Hepatocyte (in vitro differentiated cells): ENCODE measurements at regions not wholly inside any gene's neighbourhood (a gene's known extent, or its start where the extent isn't known, plus 50 kb on each side); places are given as distances from the start of the nearest gene placed in this dataset.

ENCODE experiments used
- EZH2 ChIP-seq: fragments of 200-600 bp; sonication (generic); IDR thresholded peaks from 2 replicates; pipeline ENCODE4 v1.6.1; 2016; ENCODE audit warnings: antibody characterized with exemption, mild to moderate bottlenecking, borderline replicate concordance
- TF ChIP-seq, protein P1 (sequence below): fragments of 200-600 bp; sonication (generic); IDR thresholded peaks from 2 replicates; pipeline ENCODE4 v1.5.1; 2016; ENCODE audit warnings: antibody characterized with exemption, mild to moderate bottlenecking; ENCODE audit not compliant: poor library complexity

DNA sequence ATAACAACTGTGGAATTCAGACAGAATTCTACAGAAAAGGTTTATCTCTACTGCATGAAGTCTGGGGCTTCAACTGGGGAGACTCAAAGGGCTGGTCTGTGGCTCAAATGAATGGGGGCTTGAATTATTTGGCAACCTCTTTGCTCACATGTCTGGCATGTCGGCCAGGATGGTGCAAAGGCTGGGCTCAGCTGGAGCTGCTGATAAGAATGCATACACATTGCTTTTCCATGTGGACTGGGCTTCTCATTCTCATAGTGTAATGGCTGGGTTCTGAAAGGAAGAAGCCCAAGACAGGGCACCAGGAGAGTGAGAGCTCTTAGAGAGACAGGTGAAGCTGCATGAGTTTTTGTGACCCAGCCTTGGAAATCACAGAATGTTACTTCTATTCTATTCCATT is 194.3 kb upstream of the SGO1 start:
- TF ChIP-seq EZH2 = no peak
- TF ChIP-seq, protein P1, sequence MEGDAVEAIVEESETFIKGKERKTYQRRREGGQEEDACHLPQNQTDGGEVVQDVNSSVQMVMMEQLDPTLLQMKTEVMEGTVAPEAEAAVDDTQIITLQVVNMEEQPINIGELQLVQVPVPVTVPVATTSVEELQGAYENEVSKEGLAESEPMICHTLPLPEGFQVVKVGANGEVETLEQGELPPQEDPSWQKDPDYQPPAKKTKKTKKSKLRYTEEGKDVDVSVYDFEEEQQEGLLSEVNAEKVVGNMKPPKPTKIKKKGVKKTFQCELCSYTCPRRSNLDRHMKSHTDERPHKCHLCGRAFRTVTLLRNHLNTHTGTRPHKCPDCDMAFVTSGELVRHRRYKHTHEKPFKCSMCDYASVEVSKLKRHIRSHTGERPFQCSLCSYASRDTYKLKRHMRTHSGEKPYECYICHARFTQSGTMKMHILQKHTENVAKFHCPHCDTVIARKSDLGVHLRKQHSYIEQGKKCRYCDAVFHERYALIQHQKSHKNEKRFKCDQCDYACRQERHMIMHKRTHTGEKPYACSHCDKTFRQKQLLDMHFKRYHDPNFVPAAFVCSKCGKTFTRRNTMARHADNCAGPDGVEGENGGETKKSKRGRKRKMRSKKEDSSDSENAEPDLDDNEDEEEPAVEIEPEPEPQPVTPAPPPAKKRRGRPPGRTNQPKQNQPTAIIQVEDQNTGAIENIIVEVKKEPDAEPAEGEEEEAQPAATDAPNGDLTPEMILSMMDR = no peak
